ENCODE measurements at regions not wholly inside any gene's neighbourhood (a gene's known extent, or its start where the extent isn't known, plus 50 kb on each side); places are given as distances from the start of the nearest gene placed in this dataset.

DNA sequence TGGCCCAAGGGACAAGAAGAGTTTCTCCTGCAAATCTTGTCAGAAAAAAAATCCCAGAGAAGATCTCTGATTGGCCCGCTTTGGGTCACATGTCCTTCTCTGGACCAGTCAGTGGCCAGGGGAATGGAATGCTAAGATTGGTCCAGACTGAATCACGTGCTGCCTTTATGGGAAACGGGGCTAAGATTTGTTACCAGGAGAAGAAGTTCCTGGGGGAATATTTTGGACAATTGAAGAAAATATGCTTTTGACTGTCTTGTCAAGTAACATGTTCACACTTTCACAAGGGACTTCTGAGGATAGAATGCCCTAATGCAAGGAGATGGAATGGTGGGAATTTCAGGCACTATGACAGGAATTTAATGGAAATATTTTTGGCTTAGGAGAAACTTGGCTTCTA, 74.1 kb upstream of the SH3PXD2B start:
- Histone ChIP-seq H3K36me3 (ENCODE audit: control insufficient read depth, insufficient read depth, low read length) (no peaks in the 10 kb centered on the region), H3K9ac (ENCODE audit: extremely low read depth, low read length, poor library complexity, severe bottlenecking) (no peak overlapping the region), H3K9me3 (ENCODE audit: control insufficient read depth, low read length) (no peaks in the 10 kb centered on the region), H3K4me1 (ENCODE audit: control insufficient read depth, insufficient read depth, low read length) (no peaks in the 10 kb centered on the region), H3K4me3 (ENCODE audit: low read length) (no peak overlapping the region), H3K27me3 (ENCODE audit: control insufficient read depth, insufficient read depth, low read length, poor library complexity, severe bottlenecking) (no peaks in the 10 kb centered on the region), H3K27ac (ENCODE audit: low read depth, low read length) (no peak overlapping the region)
- peak; percentile 38 for DNase-seq
- Mint-ChIP-seq H3K4me3 (no peak overlapping the region), H3K4me1 (no peaks in the 10 kb centered on the region), H3K27ac (no peak overlapping the region), H3K36me3 (ENCODE audit: low read depth) (no peaks in the 10 kb centered on the region), H3K9me3 (no peaks in the 10 kb centered on the region), H3K27me3 (ENCODE audit: insufficient read depth) (peaks cover 14% of the 10 kb centered on the region)
- TF ChIP-seq, protein P1, sequence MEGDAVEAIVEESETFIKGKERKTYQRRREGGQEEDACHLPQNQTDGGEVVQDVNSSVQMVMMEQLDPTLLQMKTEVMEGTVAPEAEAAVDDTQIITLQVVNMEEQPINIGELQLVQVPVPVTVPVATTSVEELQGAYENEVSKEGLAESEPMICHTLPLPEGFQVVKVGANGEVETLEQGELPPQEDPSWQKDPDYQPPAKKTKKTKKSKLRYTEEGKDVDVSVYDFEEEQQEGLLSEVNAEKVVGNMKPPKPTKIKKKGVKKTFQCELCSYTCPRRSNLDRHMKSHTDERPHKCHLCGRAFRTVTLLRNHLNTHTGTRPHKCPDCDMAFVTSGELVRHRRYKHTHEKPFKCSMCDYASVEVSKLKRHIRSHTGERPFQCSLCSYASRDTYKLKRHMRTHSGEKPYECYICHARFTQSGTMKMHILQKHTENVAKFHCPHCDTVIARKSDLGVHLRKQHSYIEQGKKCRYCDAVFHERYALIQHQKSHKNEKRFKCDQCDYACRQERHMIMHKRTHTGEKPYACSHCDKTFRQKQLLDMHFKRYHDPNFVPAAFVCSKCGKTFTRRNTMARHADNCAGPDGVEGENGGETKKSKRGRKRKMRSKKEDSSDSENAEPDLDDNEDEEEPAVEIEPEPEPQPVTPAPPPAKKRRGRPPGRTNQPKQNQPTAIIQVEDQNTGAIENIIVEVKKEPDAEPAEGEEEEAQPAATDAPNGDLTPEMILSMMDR (conservative IDR thresholded peaks at IDR 0.05) = no peak
- WGBS, 2 experiments (ENCODE audit: insufficient coverage in 1 of 2, insufficient read length in 1 of 2) = 74 to 82% methylated on average over 3 of the region's 3 CpGs

DNA sequence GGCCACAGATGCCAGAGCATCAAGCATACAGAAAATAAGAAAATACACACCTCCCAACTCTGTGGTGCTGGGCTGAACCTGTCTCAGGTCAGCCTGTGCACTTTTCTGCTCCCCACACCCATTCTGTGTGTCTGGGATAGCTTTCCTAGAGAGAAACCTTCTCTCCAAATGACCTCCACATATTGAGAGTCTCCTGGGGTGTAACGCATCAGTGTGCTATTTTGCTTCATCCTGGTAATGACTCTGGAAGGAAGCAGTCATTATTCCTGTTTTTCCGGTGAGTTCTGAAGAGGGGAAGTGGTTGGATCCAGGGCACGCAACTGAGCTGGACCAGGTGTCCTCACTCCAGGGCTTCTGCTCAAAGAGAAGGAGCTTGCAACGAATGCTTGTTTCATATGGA, 73.2 kb upstream of the SH3PXD2B start:
- WGBS, 2 experiments (ENCODE audit: insufficient coverage in 1 of 2, insufficient read length in 1 of 2) = 80 to 91% methylated on average over 1 to 4 of the region's 4 CpGs
- Mint-ChIP-seq H3K27ac (no peak overlapping the region), H3K4me3 (no peak overlapping the region), H3K9me3 (peaks cover 5% of the 10 kb centered on the region), H3K36me3 (ENCODE audit: low read depth) (no peaks in the 10 kb centered on the region), H3K4me1 (no peaks in the 10 kb centered on the region), H3K27me3 (ENCODE audit: insufficient read depth) (peaks cover 21% of the 10 kb centered on the region)
- H3K9me3 ChIP-seq (ENCODE audit: control insufficient read depth, low read length) = no peaks in the 10 kb centered on the region
- no peaks in the 10 kb centered on the region for H3K4me1 ChIP-seq (ENCODE audit: control insufficient read depth, insufficient read depth, low read length)
- no peaks in the 10 kb centered on the region for H3K27me3 ChIP-seq (ENCODE audit: control insufficient read depth, insufficient read depth, low read length, poor library complexity, severe bottlenecking)
- TF ChIP-seq, protein P1 (conservative IDR thresholded peaks at IDR 0.05) = no peak
- H3K27ac ChIP-seq (ENCODE audit: low read depth, low read length) = no peak overlapping the region
- H3K9ac ChIP-seq (ENCODE audit: extremely low read depth, low read length, poor library complexity, severe bottlenecking) = no peak overlapping the region
- peak; percentile 10 for DNase-seq
- H3K4me3 ChIP-seq (ENCODE audit: low read length) = no peak overlapping the region
- no peaks in the 10 kb centered on the region for H3K36me3 ChIP-seq (ENCODE audit: control insufficient read depth, insufficient read depth, low read length)

DNA sequence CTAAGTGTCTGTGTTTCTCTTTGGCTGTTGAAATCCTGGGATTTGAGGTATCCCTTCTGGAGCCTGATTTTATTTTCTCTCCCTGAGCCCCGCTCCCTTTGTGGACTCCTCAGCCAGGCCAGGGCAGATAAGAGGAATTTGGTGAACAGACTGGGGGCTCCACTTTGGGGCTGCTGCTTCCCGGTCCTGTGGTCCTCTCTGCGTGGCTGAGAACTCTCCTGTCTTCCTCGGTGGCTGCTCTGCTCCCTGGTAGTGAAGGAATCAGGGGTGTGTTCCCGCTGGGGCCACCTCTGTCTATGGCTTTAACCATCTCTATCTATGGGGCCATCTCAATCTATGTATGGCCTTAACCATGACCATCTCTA, 71.7 kb upstream of the SH3PXD2B start:
- no peak overlapping the region for H3K27ac Mint-ChIP-seq
- TF ChIP-seq, protein P1 (conservative IDR thresholded peaks at IDR 0.05) = no peak
- H3K4me1 ChIP-seq (ENCODE audit: control insufficient read depth, insufficient read depth, low read length) = no peaks in the 10 kb centered on the region
- H3K4me3 ChIP-seq (ENCODE audit: low read length) = no peak overlapping the region
- no peak overlapping the region for H3K4me3 Mint-ChIP-seq
- no peaks in the 10 kb centered on the region for H3K36me3 Mint-ChIP-seq (ENCODE audit: low read depth)
- H3K9me3 Mint-ChIP-seq = peaks cover 15% of the 10 kb centered on the region
- no peaks in the 10 kb centered on the region for H3K27me3 ChIP-seq (ENCODE audit: control insufficient read depth, insufficient read depth, low read length, poor library complexity, severe bottlenecking)
- no peak overlapping the region for H3K9ac ChIP-seq (ENCODE audit: extremely low read depth, low read length, poor library complexity, severe bottlenecking)
- H3K27ac ChIP-seq (ENCODE audit: low read depth, low read length) = no peak overlapping the region
- peaks cover 6% of the 10 kb centered on the region for H3K9me3 ChIP-seq (ENCODE audit: control insufficient read depth, low read length)
- 77 to 89% methylated on average over 4 to 5 of the region's 5 CpGs for whole genome bisulfite sequencing, 2 experiments (ENCODE audit: insufficient coverage in 1 of 2, insufficient read length in 1 of 2)
- peak; percentile 18 for DNase-seq
- no peaks in the 10 kb centered on the region for H3K36me3 ChIP-seq (ENCODE audit: control insufficient read depth, insufficient read depth, low read length)
- H3K4me1 Mint-ChIP-seq = no peaks in the 10 kb centered on the region
- peaks cover 23% of the 10 kb centered on the region for H3K27me3 Mint-ChIP-seq (ENCODE audit: insufficient read depth)
